GM12864 (cell line): ENCODE measurements at regions not wholly inside any gene's neighbourhood (a gene's known extent, or its start where the extent isn't known, plus 50 kb on each side); places are given as distances from the start of the nearest gene placed in this dataset.
"Not testable (repeated sequence)": the region's sequence is repeated elsewhere in the genome, so short reads cannot be mapped to it uniquely, and the experiment has no call there.

Experiments used
- DNase-seq: peaks from one replicate; pipeline ENCODE4 v3.0.0-alpha.2; 2011; ENCODE audit warnings: low read depth
- H3K4me3 ChIP-seq: 2 replicates; pipeline ENCODE4 v1.5.1; 2011; ENCODE audit warnings: mild to moderate bottlenecking, low read depth, low read length, control low read depth
- CTCF ChIP-seq: IDR thresholded peaks from 2 replicates; pipeline ENCODE4 v1.5.1; 2011; ENCODE audit warnings: low read depth, mild to moderate bottlenecking, moderate library complexity, low read length, control low read depth, inconsistent platforms; ENCODE audit errors: missing control alignments

GRCh38 chr4:116223040-116223732, 862.2 kb downstream of the TRAM1L1 start:
- no peak for TF ChIP-seq CTCF

GRCh38 chr4:116217781-116218180, 867.6 kb downstream of the TRAM1L1 start:
- no peak for TF ChIP-seq CTCF
- DNase-seq = no peak
- no peak overlapping the region for H3K4me3 ChIP-seq

More at GRCh38 chr4:116223040-116223732, 862.2 kb downstream of the TRAM1L1 start:
- no peak overlapping the region for H3K4me3 ChIP-seq
- DNase-seq = no peak

GRCh38 chr4:116215622-116216021, 869.8 kb downstream of the TRAM1L1 start:
- DNase-seq = no peak
- H3K4me3 ChIP-seq = no peak overlapping the region
- no peak for TF ChIP-seq CTCF

- no peak for DNase-seq
- H3K4me3 ChIP-seq = no peak overlapping the region
- TF ChIP-seq CTCF = no peak
These were observed 882.9 kb downstream of the TRAM1L1 start for GRCh38 chr4:116202524-116202923.

GRCh38 chr4:116197317-116197809, 888.0 kb downstream of the TRAM1L1 start:
- H3K4me3 ChIP-seq = no peak overlapping the region
- DNase-seq = no peak
- TF ChIP-seq CTCF = no peak

- H3K4me3 ChIP-seq = no peak overlapping the region
- no peak for TF ChIP-seq CTCF
- no peak for DNase-seq
These were observed 902.1 kb downstream of the TRAM1L1 start for GRCh38 chr4:116183241-116183640.

- peak; percentile 37 for TF ChIP-seq CTCF
- no peak for DNase-seq
- no peak overlapping the region for H3K4me3 ChIP-seq
These were observed 905.2 kb downstream of the TRAM1L1 start for GRCh38 chr4:116180157-116180601.

GRCh38 chr4:116151371-116151770, 934.0 kb downstream of the TRAM1L1 start:
- H3K4me3 ChIP-seq, DNase-seq: not testable (repeated sequence)
